Trophoblast cell (in vitro differentiated cells and primary cell): ENCODE measurements at regions not wholly inside any gene's neighbourhood (a gene's known extent, or its start where the extent isn't known, plus 50 kb on each side); places are given as distances from the start of the nearest gene placed in this dataset.
A peak's percentile ranks its signal among the peaks of the same experiment; 100 is the strongest.
"Not testable (repeated sequence)": the region's sequence is repeated elsewhere in the genome, so short reads cannot be mapped to it uniquely, and the experiment has no call there.

Experiments used
- DNase-seq, 2 donors: peaks; one replicate each; pipeline ENCODE4 v3.0.0-alpha.2; 2016
- H2AFZ ChIP-seq: 2 replicates; pipeline ENCODE4 v1.6.1; 2013; ENCODE audit warnings: low read length, moderate library complexity, mild to moderate bottlenecking; ENCODE audit not compliant: insufficient read depth, poor library complexity
- H2AK5ac ChIP-seq: 2 replicates; pipeline ENCODE4 v1.6.1; 2013; ENCODE audit warnings: mild to moderate bottlenecking, low read length
- H2BK120ac ChIP-seq: 2 replicates; pipeline ENCODE4 v1.6.1; 2013; ENCODE audit warnings: low read length, mild to moderate bottlenecking, moderate library complexity; ENCODE audit not compliant: insufficient read depth, poor library complexity
- H2BK12ac ChIP-seq: 2 replicates; pipeline ENCODE4 v1.6.1; 2013; ENCODE audit warnings: mild to moderate bottlenecking, low read length, moderate library complexity
- H2BK5ac ChIP-seq: 2 replicates; pipeline ENCODE4 v1.6.1; 2013; ENCODE audit warnings: low read length, low read depth, moderate library complexity, mild to moderate bottlenecking; ENCODE audit not compliant: poor library complexity
- H3K14ac ChIP-seq: 2 replicates; pipeline ENCODE4 v1.6.1; 2013; ENCODE audit warnings: mild to moderate bottlenecking, low read length
- H3K18ac ChIP-seq: 2 replicates; pipeline ENCODE4 v1.6.1; 2013; ENCODE audit warnings: mild to moderate bottlenecking, low read length
- H3K23ac ChIP-seq: 2 replicates; pipeline ENCODE4 v1.6.1; 2013; ENCODE audit warnings: low read length
- H3K27ac ChIP-seq: 2 replicates; pipeline ENCODE4 v1.5.1; 2013; ENCODE audit warnings: low read depth, mild to moderate bottlenecking, inconsistent platforms, low read length, moderate library complexity
- H3K27me3 ChIP-seq: 2 replicates; pipeline ENCODE4 v1.6.1; 2013; ENCODE audit warnings: inconsistent platforms, mild to moderate bottlenecking, low read length, moderate library complexity; ENCODE audit not compliant: insufficient read depth
- H3K36me3 ChIP-seq, 2 experiments: 1 replicate in 1 of 2; 2 replicates in 1 of 2; pipeline ENCODE4 v1.6.1; 2013; ENCODE audit warnings: low read length in 2 of 2, mild to moderate bottlenecking in 2 of 2, moderate library complexity in 1 of 2; ENCODE audit not compliant: insufficient read depth in 2 of 2, control insufficient read depth in 1 of 2
- H3K4ac ChIP-seq: 2 replicates; pipeline ENCODE4 v1.6.1; 2013; ENCODE audit warnings: low read depth, mild to moderate bottlenecking, low read length, moderate library complexity
- H3K4me1 ChIP-seq, 2 experiments: 1 replicate in 1 of 2; 2 replicates in 1 of 2; pipeline ENCODE4 v1.6.1; 2013; ENCODE audit warnings: low read length in 2 of 2, mild to moderate bottlenecking in 2 of 2, moderate library complexity in 1 of 2; ENCODE audit not compliant: insufficient read depth in 2 of 2, control insufficient read depth in 1 of 2
- H3K4me2 ChIP-seq: 2 replicates; pipeline ENCODE4 v1.6.1; 2013; ENCODE audit warnings: inconsistent platforms, mild to moderate bottlenecking, low read length, moderate library complexity
- H3K4me3 ChIP-seq: 2 replicates; pipeline ENCODE4 v1.5.1; 2013; ENCODE audit warnings: mild to moderate bottlenecking, low read depth, low read length, inconsistent platforms
- H3K79me1 ChIP-seq: one replicate; pipeline ENCODE4 v1.6.1; 2013; ENCODE audit warnings: low read length
- H3K79me2 ChIP-seq: 2 replicates; pipeline ENCODE4 v1.6.1; 2013; ENCODE audit warnings: low read length, mild to moderate bottlenecking; ENCODE audit not compliant: control insufficient read depth, insufficient read depth, poor library complexity
- H3K9ac ChIP-seq: 2 replicates; pipeline ENCODE4 v1.6.1; 2013; ENCODE audit warnings: mild to moderate bottlenecking, low read length
- H3K9me3 ChIP-seq: 2 replicates; pipeline ENCODE4 v1.6.1; 2013; ENCODE audit warnings: low read depth, mild to moderate bottlenecking, control low read depth, inconsistent platforms, low read length; ENCODE audit not compliant: insufficient read depth
- H4K12ac ChIP-seq: 2 replicates; pipeline ENCODE4 v1.6.1; 2013; ENCODE audit warnings: low read depth, mild to moderate bottlenecking, low read length, moderate library complexity
- H4K8ac ChIP-seq: 2 replicates; pipeline ENCODE4 v1.6.1; 2013; ENCODE audit warnings: low read depth, mild to moderate bottlenecking, low read length, moderate library complexity
- H4K91ac ChIP-seq: one replicate; pipeline ENCODE4 v1.6.1; 2013; ENCODE audit warnings: low read depth, mild to moderate bottlenecking, low read length, moderate library complexity
- WGBS: extraction: QIAGEN DNeasy Blood & Tissue Kit; methylation state at CpG from one replicate; pipeline ENCODE4 v1.1.7; 2013; ENCODE audit warnings: missing lambda C conversion rate; ENCODE audit not compliant: insufficient read length, insufficient coverage; ENCODE audit errors: extremely low coverage; 5-methylcytosine and 5-hydroxymethylcytosine counted together

GRCh38 chr10:46098386-46098785, 52.3 kb upstream of the MSMB start:
- no peak overlapping the region for H3K4ac ChIP-seq
- no peaks in the 10 kb centered on the region for H3K9me3 ChIP-seq
- no peak overlapping the region for H3K4me2 ChIP-seq
- no peak overlapping the region for H2AFZ ChIP-seq
- H3K79me2 ChIP-seq: peaks cover 2% of the 10 kb centered on the region
- H3K79me1 ChIP-seq: peaks cover 23% of the 10 kb centered on the region
- H2BK5ac ChIP-seq: peak overlapping the region; percentile 18
- H3K36me3 ChIP-seq: no peaks in the 10 kb centered on the region
- no peak overlapping the region for H3K9ac ChIP-seq
- H3K14ac ChIP-seq: no peak overlapping the region
- H4K91ac ChIP-seq: peak overlapping the region; percentile 70
- no peak overlapping the region for H4K12ac ChIP-seq
- H3K4me1 ChIP-seq: peaks cover 18 to 35% of the 10 kb centered on the region in 2 experiments
- no peak overlapping the region for H3K23ac ChIP-seq
- peak overlapping the region; percentile 55 for H2BK120ac ChIP-seq
- H2AK5ac ChIP-seq: no peak overlapping the region
- DNase-seq: no peak
- H2BK12ac ChIP-seq: peak overlapping the region; percentile 14
- no peaks in the 10 kb centered on the region for H3K27me3 ChIP-seq
- no peak overlapping the region for H3K18ac ChIP-seq
- H3K4me3 ChIP-seq: no peak overlapping the region
- no CpG with 5 or more reads among the region's 7 CpGs for WGBS
- H4K8ac ChIP-seq: no peak overlapping the region
- H3K27ac ChIP-seq: no peak overlapping the region

- H3K18ac ChIP-seq, DNase-seq, H3K79me2 ChIP-seq, H3K9ac ChIP-seq, H3K4me3 ChIP-seq, H3K27ac ChIP-seq, H2AFZ ChIP-seq, H3K14ac ChIP-seq, H3K23ac ChIP-seq, H4K8ac ChIP-seq, H3K4me2 ChIP-seq, H4K12ac ChIP-seq, H2BK5ac ChIP-seq, H3K4ac ChIP-seq, H3K9me3 ChIP-seq, H3K36me3 ChIP-seq, H2AK5ac ChIP-seq, H3K27me3 ChIP-seq: not testable (repeated sequence)
- WGBS: no CpG with 5 or more reads among the region's 4 CpGs
- Histone ChIP-seq H2BK12ac (peak overlapping the region; percentile 68), H3K4me1 (peaks cover 18 to 38% of the 10 kb centered on the region in 2 experiments), H2BK120ac (peak overlapping the region; percentile 40), H4K91ac (peak overlapping the region; percentile 70), H3K79me1 (peaks cover 23% of the 10 kb centered on the region)
Measured at GRCh38 chr10:46098925-46099324, 52.9 kb upstream of the MSMB start.

- H4K91ac ChIP-seq: no peak overlapping the region
- H3K9ac ChIP-seq: no peak overlapping the region
- no peak overlapping the region for H3K4me2 ChIP-seq
- H3K36me3 ChIP-seq: no peaks in the 10 kb centered on the region
- H3K4me1 ChIP-seq: peaks cover 0 to 14% of the 10 kb centered on the region in 2 experiments
- H3K23ac ChIP-seq: no peak overlapping the region
- peak; percentile 72 to 90 for DNase-seq
- H2BK120ac ChIP-seq: peak overlapping the region; percentile 53
- H3K27me3 ChIP-seq: no peaks in the 10 kb centered on the region
- H2AFZ ChIP-seq: no peak overlapping the region
- H2BK12ac ChIP-seq: no peak overlapping the region
- WGBS: no CpG with 5 or more reads among the region's 4 CpGs
- peak overlapping the region; percentile 19 for H2BK5ac ChIP-seq
- H3K14ac ChIP-seq: no peak overlapping the region
- no peak overlapping the region for H3K18ac ChIP-seq
- H3K4me3 ChIP-seq: no peak overlapping the region
- H3K27ac ChIP-seq: no peak overlapping the region
- H4K12ac ChIP-seq: no peak overlapping the region
- H3K9me3 ChIP-seq: peaks cover 5% of the 10 kb centered on the region
- no peaks in the 10 kb centered on the region for H3K79me2 ChIP-seq
- no peak overlapping the region for H3K4ac ChIP-seq
- H2AK5ac ChIP-seq: no peak overlapping the region
- H3K79me1 ChIP-seq: peaks cover 4% of the 10 kb centered on the region
- no peak overlapping the region for H4K8ac ChIP-seq
Measured at GRCh38 chr10:46104071-46104585, 58.1 kb upstream of the MSMB start.

GRCh38 chr10:46105416-46105815, 59.3 kb upstream of the MSMB start:
- H3K27me3 ChIP-seq, H3K79me1 ChIP-seq, H4K91ac ChIP-seq, H4K8ac ChIP-seq, H3K4ac ChIP-seq, H3K18ac ChIP-seq, H3K23ac ChIP-seq, H3K27ac ChIP-seq, H2BK5ac ChIP-seq, H2AK5ac ChIP-seq, DNase-seq, H2BK12ac ChIP-seq, H3K4me3 ChIP-seq, H2BK120ac ChIP-seq, H3K9me3 ChIP-seq, H3K9ac ChIP-seq, H4K12ac ChIP-seq, H3K14ac ChIP-seq, H3K79me2 ChIP-seq, H2AFZ ChIP-seq, H3K36me3 ChIP-seq: not testable (repeated sequence)
- H3K4me2 ChIP-seq: peak overlapping the region; percentile 59
- no CpG with 5 or more reads among the region's 9 CpGs for WGBS
- H3K4me1 ChIP-seq: peaks cover 0 to 14% of the 10 kb centered on the region in 2 experiments
